ENCODE measurements at regions not wholly inside any gene's neighbourhood (a gene's known extent, or its start where the extent isn't known, plus 50 kb on each side); places are given as distances from the start of the nearest gene placed in this dataset.

- Histone ChIP-seq H3K4me1 (ENCODE audit: insufficient read depth, low read length) (no peaks in the 10 kb centered on the region; the same call in 1 of the 2 replicates), H3K18ac (ENCODE audit: insufficient read length, low read depth, low read length) (no peak overlapping the region), H4K5ac (ENCODE audit: insufficient read length, low read depth, low read length) (no peak overlapping the region), H3K56ac (ENCODE audit: insufficient read length, low read depth, low read length) (no peak overlapping the region), H3K4ac (ENCODE audit: low read depth, low read length) (no peak overlapping the region), H3T11ph (ENCODE audit: low read length) (no peak overlapping the region), H3K79me1 (ENCODE audit: insufficient read depth, low read depth, low read length, poor library complexity, severe bottlenecking) (no peaks in the 10 kb centered on the region), H2BK12ac (ENCODE audit: insufficient read length, low read depth, low read length) (no peak overlapping the region), H3K27me3 (ENCODE audit: insufficient read depth, low read length) (no peaks in the 10 kb centered on the region), H3K23me2 (ENCODE audit: insufficient read length, low read depth, low read length, poor library complexity, severe bottlenecking) (no peaks in the 10 kb centered on the region), H4K20me1 (ENCODE audit: control insufficient read depth, insufficient read depth, insufficient read length) (no peaks in the 10 kb centered on the region), H3K23ac (ENCODE audit: insufficient read length, low read depth, low read length) (no peak overlapping the region), H2BK20ac (ENCODE audit: low read depth, low read length, poor library complexity, severe bottlenecking) (no peak overlapping the region), H2AK5ac (ENCODE audit: insufficient read length, low read length) (no peak overlapping the region), H3K4me2 (ENCODE audit: insufficient read depth, insufficient read length, low read length) (no peak overlapping the region), H2AFZ (ENCODE audit: low read length) (no peak overlapping the region), H3K79me2 (ENCODE audit: insufficient read depth, low read length) (no peaks in the 10 kb centered on the region), H4K91ac (ENCODE audit: insufficient read length, low read depth, low read length) (no peak overlapping the region), H3K27ac (ENCODE audit: insufficient read length, low read depth, low read length) (no peak overlapping the region), H2BK15ac (ENCODE audit: low read depth, low read length) (no peak overlapping the region), H4K8ac (replicated peaks; ENCODE audit: insufficient read length, low read depth, low read length) (no peak overlapping the region), H2BK120ac (ENCODE audit: low read depth, low read length, poor library complexity, severe bottlenecking) (no peak overlapping the region), H3K9ac (ENCODE audit: extremely low read depth, insufficient read length, low read length) (no peak overlapping the region), H3K9me3 (ENCODE audit: control insufficient read depth, low read depth, low read length) (no peaks in the 10 kb centered on the region), H2BK5ac (ENCODE audit: insufficient read length, low read length) (no peak overlapping the region), H3K14ac (ENCODE audit: insufficient read depth, low read length) (no peak overlapping the region)
- H3K9me3 Mint-ChIP-seq = no peaks in the 10 kb centered on the region; a peak in 1 of 5 replicates
- no peak overlapping the region; a peak in 1 of 7 replicates for H3K27ac Mint-ChIP-seq
- peaks cover 0 to 1% (median 0%) of the 10 kb centered on the region in 3 experiments; a peak in 1 of 7 replicates for H3K36me3 Mint-ChIP-seq (ENCODE audit: insufficient read depth in 1 of 3, low read depth in 3 of 3)
- TF ChIP-seq CTCF (conservative IDR thresholded peaks at IDR 0.05) = no peak
- H3K4me3 Mint-ChIP-seq = no peak overlapping the region
- no peaks in the 10 kb centered on the region for H3K27me3 Mint-ChIP-seq (ENCODE audit: low read depth)
- peaks cover 20 to 33% of the 10 kb centered on the region in 2 experiments for H3K4me1 Mint-ChIP-seq
- no CpG with 5 or more reads among the region's 6 CpGs for WGBS (ENCODE audit: extremely low coverage, insufficient read length, low lambda C conversion rate)
- DNase-seq = no peak
Observed at GRCh38 chr1:91610789-91611188, 110.1 kb downstream of the CDC7 start.

Measured in H9 (cell line).